IPS DF 4.7 (cell line): ENCODE measurements at regions not wholly inside any gene's neighbourhood (a gene's known extent, or its start where the extent isn't known, plus 50 kb on each side); places are given as distances from the start of the nearest gene placed in this dataset.
A peak's percentile ranks its signal among the peaks of the same experiment; 100 is the strongest.
"Not testable (repeated sequence)": the region's sequence is repeated elsewhere in the genome, so short reads cannot be mapped to it uniquely, and the experiment has no call there.

Experiments used
- DNase-seq: peaks from one replicate; pipeline ENCODE4 v3.0.0-alpha.2; 2013; ENCODE audit warnings: low spot score; ENCODE audit errors: extremely low read depth

DNA sequence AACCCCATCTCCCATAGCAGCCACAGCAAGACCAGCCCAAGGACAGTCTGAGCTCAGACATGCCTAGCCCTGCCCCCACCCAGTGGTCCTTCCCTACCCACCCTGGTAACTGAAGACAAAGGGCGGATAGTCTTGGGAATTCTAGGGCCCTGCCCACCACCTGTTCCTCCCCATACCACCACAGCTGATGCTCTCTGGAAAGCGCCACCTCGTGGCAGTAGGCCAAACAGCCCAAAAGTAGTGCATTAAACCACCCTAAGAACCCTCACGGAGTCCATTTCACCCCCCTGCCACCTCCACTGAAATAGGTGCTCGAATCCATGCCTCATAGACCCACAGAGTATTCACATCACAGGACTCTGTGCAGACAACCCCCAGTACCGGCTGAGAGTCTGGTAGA is 1021.4 kb downstream of the CDH8 start:
- DNase-seq = peak; percentile 28

DNA sequence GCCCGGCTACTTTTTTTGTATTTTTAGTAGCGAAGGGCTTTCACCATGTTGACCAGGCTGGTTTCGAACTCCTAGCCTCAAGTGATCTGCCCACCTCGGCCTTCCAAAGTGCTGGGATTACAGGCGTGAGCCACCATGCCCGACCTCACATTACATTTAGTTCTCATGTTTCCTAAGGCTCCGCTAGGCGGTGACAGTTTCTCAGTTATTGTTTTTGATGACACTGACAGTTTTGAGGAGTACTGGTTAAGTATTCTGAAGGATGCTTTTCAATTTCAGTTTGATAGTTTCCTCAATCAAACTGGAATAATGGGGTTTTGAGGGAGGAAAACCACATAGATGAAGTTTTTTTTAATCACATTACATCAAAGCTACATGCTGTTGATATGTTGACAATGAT is 1028.5 kb downstream of the CDH8 start:
- no peak for DNase-seq

- no peak for DNase-seq
Measured at GRCh38 chr16:61005952-61006351, 1030.3 kb downstream of the CDH8 start.

DNA sequence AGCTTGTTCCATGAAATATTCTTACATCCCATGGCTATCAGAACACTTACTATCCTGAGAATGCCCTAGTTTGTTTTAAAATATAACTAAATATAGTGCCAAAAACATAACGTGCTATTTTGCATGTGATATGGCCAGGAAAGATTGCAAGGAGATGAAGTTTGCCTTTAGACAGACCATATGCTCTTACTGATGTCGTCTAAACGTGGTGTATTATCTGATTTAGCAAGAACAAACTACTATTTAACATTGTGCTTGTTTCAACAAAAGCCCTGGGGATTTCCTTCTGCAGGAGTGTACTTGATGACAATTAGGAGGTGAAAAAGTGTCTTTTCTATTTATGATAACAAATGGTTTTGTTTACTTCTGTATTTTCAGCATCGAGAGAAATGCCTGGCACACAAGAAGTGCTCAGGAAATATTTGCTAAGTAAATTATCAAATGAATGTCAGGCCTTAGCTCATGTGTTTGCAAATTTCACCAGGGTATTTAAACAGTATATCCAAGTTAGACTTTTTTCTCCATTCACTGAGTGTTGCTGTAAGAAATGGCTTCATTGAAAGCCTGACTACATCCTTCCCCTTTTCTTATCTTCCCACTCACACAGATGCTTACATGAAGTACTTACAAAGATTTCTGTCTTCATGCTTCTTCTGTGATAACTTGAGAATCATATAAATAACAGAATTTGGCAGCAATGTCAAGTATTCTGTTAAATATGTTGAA is 1033.6 kb downstream of the CDH8 start:
- no peak for DNase-seq

DNA sequence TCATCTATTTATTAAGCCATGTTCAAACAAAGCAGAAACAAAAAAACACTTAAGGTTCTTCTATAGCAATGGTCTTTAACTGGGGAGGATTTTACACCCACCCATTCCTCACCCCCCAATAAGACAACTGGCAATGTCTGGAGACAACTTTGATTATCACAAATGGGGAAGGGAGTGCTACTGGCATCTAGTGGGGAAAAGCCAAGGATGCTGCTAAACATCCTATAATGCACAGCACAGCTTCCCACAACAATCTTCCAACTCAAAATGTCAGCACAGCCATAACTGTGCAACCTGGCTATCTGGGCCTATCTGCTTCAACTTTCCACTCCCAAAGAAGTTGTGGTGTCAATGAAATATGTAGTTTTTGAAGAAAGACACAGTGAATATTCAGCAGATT is 1044.4 kb downstream of the CDH8 start:
- no peak for DNase-seq

DNA sequence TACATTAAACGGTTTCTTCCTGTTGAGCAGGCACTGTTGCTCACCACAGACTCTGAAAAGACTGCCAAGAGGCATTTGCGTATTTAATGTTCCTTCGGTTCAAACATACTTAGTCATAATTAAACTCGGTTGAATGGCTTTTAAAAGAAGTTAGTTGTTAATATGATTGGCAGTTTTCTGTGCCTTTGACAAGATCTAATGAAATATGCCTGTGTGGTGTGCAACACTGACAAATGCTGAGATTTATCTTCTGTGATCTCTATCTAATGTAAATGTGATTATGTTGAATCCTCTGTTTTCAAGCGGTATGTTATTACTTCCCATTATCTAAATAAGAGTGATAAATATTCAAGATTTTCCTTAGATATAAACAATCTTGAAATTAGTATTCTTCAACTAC is 1046.6 kb downstream of the CDH8 start:
- DNase-seq = no peak

GRCh38 chr16:60979119-60979518 is 1057.1 kb downstream of the CDH8 start:
- DNase-seq = no peak

- DNase-seq = no peak
Measured at GRCh38 chr16:60949800-60950199, 1086.4 kb downstream of the CDH8 start.

DNA sequence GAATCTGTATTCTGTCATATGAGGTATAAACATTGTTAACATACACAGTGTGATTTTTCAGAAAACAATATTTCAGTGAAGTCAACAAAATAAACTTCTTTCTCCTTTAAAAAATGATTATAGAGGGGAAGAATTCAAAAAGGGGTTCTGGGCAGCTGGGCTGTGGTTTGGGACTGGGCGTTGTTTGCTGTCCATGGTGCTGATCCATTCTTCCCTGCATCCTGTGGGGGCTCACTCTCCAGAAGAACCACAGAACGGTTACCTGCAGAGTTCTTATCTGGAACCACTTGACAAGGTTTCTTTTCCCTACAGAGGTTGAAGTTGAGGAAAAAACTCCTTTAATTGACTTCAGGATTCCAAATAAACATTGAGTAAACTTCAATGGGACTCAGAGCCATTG is 1091.0 kb downstream of the CDH8 start:
- peak; percentile 58 for DNase-seq

- not testable (repeated sequence) for DNase-seq
Measured at GRCh38 chr16:60936189-60936588, 1100.0 kb downstream of the CDH8 start.

- DNase-seq = no peak
Measured at GRCh38 chr16:60932600-60932999, 1103.6 kb downstream of the CDH8 start.

DNA sequence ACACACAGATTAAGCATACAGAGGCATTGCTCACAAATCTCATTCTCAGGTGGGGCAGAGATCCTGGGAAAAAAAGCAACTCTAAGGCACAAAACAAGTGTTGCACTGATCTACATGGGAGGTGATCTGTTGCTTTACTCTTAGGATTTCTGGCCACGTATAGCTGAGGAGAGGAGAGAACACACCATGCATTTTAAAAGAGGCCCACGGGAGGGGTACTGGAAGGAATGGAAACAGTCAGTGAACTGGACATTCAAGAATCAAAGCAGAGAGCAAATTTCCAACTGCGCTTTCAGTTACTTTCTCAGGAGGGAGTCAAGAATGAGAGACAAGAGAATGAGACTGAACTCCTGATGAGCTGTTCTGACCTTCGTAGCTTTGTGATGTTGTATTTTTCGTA is 1105.9 kb downstream of the CDH8 start:
- no peak for DNase-seq

DNA sequence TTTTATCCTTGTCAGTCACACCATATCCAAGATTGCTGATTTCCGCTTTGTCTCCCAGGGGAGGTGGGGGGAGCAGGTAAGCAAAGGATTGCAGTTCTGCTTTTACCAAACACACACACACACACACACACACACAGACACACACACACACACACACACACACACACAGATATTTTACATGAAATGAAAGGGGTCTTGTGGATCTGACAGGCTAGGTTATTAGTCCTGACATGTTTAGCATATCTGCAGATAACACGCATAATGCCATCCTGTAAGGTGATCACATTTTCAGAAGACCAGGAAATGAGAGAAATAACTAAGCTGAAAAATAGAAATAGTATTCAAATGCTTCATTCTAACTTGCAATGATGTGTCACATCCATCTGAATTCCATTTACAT is 1113.3 kb downstream of the CDH8 start:
- no peak for DNase-seq

DNA sequence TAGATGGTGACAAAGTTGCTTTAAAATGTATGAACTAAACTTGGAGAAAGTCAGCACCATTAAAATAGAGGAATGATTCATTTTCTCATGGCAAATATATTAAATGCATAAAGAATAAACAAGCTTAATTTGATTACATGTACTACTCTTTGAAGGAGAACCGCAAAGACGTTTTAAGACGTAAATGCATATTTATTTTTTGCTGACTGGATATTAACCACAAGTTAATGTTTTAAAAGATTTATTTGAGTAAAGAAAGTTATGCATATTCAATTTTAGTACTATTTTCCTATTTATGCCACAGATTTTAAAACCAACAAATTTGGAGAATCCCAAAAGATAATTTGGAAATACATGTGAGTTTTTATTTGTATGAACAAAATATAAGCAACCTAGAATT is 1121.9 kb downstream of the CDH8 start:
- DNase-seq = no peak

DNA sequence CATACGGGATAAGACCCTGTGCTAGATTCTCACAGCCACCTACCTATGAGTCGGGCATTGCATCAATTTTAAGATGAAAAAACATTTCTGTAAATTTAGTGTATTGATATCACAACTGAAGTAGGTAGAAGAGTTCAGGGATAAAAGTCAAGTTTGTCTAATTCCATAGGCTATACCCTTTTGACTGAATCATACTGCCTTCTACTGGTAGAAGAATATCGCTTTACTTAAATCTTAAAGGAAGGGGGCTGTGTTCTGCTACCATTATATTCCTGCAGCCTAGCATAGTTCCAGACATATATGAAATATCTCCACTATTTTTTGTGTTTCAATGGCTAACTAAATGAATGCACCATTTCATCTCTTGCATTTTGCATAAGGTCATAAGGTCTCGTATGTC is 1128.6 kb downstream of the CDH8 start:
- no peak for DNase-seq

DNA sequence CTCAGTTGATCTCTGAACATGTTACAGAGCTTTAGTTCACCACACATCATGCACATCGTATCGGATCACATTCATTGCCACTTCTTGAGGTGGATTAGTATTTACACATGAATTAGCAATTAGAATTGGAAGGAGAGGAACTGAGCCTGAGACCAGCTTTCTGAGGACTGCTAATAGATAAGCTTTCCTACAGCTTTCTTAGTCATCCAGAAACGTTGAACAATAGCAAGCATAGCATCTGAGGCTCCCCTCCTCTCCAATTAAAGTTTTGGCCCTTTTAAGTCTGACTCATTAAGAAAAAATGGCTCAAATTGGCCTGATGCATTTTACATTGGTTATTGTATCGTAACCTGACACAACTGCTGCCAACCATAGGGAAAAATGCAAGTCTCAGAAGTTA is 1130.4 kb downstream of the CDH8 start:
- no peak for DNase-seq

DNA sequence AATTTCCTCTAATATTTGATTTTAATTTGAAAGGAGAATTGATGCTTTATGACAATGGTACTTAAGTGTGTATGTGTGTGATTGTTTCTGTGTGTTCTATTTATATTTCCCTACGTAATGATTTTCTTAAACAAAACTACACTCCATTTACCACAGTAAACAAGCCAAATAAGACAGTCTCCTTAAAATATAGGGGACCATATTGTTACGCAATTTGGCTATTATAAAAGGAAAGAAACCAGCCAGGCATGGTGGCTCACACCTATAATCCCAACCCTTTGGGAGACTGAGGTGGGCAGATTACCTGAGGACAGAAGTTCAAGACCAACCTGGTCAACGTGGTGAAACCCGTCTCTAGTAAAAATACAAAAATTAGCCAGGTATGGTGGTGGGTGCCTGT is 1134.1 kb downstream of the CDH8 start:
- no peak for DNase-seq

GRCh38 chr16:60882816-60883215 is 1153.4 kb downstream of the CDH8 start:
- no peak for DNase-seq

GRCh38 chr16:60852635-60853034 is 1183.6 kb downstream of the CDH8 start:
- no peak for DNase-seq

DNA sequence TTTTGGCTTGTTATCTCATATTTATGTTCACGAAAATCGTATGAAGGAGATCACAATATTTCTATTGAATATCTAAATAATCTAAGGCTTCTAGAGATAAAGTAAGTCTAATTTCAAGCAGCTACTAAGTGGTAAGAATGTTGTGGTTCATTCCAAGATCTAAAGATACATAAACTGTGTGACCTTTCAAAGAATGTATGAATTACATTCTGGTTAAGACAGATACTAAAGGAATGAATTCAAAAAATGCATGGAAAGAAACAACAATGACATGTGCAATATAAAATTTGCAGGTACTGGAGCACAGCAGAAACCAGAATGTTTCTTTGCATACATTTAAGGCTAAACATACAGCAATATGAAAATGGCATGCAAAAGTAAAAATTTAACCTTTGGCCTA is 1214.6 kb downstream of the CDH8 start:
- DNase-seq = no peak

DNA sequence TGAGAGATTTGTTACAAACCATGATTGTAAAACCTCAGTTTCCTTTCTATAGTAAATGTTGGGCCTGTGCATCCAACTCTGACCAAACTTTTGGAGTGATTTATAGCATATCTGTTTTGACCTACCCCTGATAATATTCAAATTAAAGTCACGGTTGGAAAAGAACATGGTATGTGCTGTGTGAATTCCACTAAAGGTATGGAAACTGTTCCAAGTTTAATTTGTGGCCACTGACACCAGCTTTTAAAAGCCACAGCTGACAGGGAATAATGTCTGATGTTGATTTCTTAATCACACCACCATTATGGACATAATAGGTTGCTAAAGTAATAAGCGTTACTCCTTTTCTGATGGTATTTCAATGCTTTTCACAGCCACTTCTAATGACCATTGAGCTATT is 1215.9 kb downstream of the CDH8 start:
- DNase-seq = no peak

GRCh38 chr16:60818465-60818864 is 1217.8 kb downstream of the CDH8 start:
- DNase-seq = no peak

DNA sequence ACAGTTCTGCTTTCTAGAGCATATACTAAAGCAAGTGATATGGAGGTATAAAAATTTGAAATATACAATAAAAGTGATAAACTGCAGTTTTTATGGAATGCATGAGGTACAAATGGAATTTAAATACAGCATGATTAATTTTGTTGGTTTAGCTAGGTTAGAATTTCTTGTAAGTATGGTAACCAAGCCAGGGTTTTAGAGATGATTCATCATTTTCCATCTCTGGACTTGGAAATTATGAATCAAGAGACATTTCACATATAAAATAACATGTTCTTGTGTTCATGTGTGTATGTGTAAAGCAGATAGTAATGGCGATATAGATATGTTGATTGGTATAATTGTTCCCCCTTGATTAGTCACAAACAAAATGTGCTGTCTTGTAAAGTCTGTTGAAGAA is 1219.8 kb downstream of the CDH8 start:
- no peak for DNase-seq

GRCh38 chr16:60815865-60816264 is 1220.4 kb downstream of the CDH8 start:
- DNase-seq = no peak
